H1 (cell line): ENCODE measurements at regions not wholly inside any gene's neighbourhood (a gene's known extent, or its start where the extent isn't known, plus 50 kb on each side); places are given as distances from the start of the nearest gene placed in this dataset.

Source experiments
- CTCF ChIA-PET: fragments of 300-600 bp; sonication (Branson Sonifier 250); formaldehyde crosslinking; loops from one replicate; lab custom pipeline; 2021; ENCODE audit not compliant: partially characterized antibody; lab: Charles Lee
- POLR2A ChIA-PET: fragments of 300-600 bp; sonication (Branson Sonifier 250); formaldehyde crosslinking; loops from one replicate; lab custom pipeline; 2021; ENCODE audit warnings: inconsistent platforms; ENCODE audit not compliant: partially characterized antibody; lab: Charles Lee
- DNase-seq, 2 experiments: peaks; one replicate each; pipeline versions ENCODE4 v3.0.0 to v3.0.0-alpha.2; 2010 to 2022; ENCODE audit warnings: low spot score in 2 of 2, low read depth in 1 of 2, mixed read lengths in 1 of 2
- FAIRE-seq: peaks from 2 replicates; lab custom pipeline; 2011; peaks lifted over from hg19 to GRCh38; lab: Jason Lieb, UNC
- H2AFZ ChIP-seq: 2 replicates; pipeline ENCODE4 v1.8.1; 2012; ENCODE audit warnings: low read length, inconsistent platforms
- H2AK5ac ChIP-seq: 2 replicates; pipeline ENCODE4 v1.6.1; 2013; ENCODE audit warnings: low read depth, low read length
- H2BK120ac ChIP-seq: replicated peaks from 2 replicates; pipeline ENCODE3; 2013; ENCODE audit warnings: low read depth, low read length, inconsistent platforms
- H2BK12ac ChIP-seq: 2 replicates; pipeline ENCODE4 v1.6.1; 2013; ENCODE audit warnings: low read depth, low read length
- H2BK15ac ChIP-seq: 2 replicates; pipeline ENCODE4 v1.6.1; 2013; ENCODE audit warnings: low read length
- H2BK20ac ChIP-seq: 2 replicates; pipeline ENCODE4 v1.6.1; 2013; ENCODE audit warnings: low read length
- H2BK5ac ChIP-seq: 2 replicates; pipeline ENCODE4 v1.6.1; 2013; ENCODE audit warnings: low read depth, low read length
- H3K14ac ChIP-seq: 2 replicates; pipeline ENCODE4 v1.6.1; 2013; ENCODE audit warnings: inconsistent platforms; ENCODE audit not compliant: insufficient read length
- H3K18ac ChIP-seq: 2 replicates; pipeline ENCODE4 v1.6.1; 2013; ENCODE audit warnings: low read length; ENCODE audit errors: extremely low read depth
- H3K23ac ChIP-seq: 2 replicates; pipeline ENCODE4 v1.6.1; 2013; ENCODE audit warnings: inconsistent platforms; ENCODE audit not compliant: insufficient read length
- H3K23me2 ChIP-seq: 2 replicates; pipeline ENCODE4 v1.6.1; 2013; ENCODE audit warnings: low read depth, low read length
- H3K27ac ChIP-seq: 2 replicates; pipeline ENCODE4 v1.6.1; 2011; ENCODE audit warnings: low read depth, low read length, inconsistent platforms
- H3K27me3 ChIP-seq, 4 experiments: replicated peaks in 1 of 4; 1 replicate in 1 of 4; 2 replicates in 3 of 4; pipeline versions ENCODE4 v1.6.1 to v1.8.1; 2011 to 2013; ENCODE audit warnings: low read length in 3 of 4, mild to moderate bottlenecking in 3 of 4, inconsistent platforms in 2 of 4, mixed read lengths in 2 of 4, moderate library complexity in 1 of 4; ENCODE audit not compliant: control insufficient read depth in 3 of 4, insufficient read depth in 3 of 4; ENCODE audit errors: extremely low read depth in 1 of 4
- H3K36me3 ChIP-seq, 4 experiments: 2 replicates each; pipeline versions ENCODE4 v1.6.1 to v1.8.1; 2011 to 2013; ENCODE audit warnings: mild to moderate bottlenecking in 4 of 4, low read length in 3 of 4, moderate library complexity in 2 of 4, control low read depth in 1 of 4, inconsistent platforms in 1 of 4; ENCODE audit not compliant: insufficient read depth in 4 of 4, control insufficient read depth in 2 of 4
- H3K4ac ChIP-seq: replicated peaks from 2 replicates; pipeline ENCODE3; 2013; ENCODE audit warnings: low read length, low read depth, mixed read lengths, inconsistent platforms; ENCODE audit not compliant: insufficient read length
- H3K4me1 ChIP-seq, 4 experiments: replicated peaks in 1 of 4; 1 replicate in 1 of 4; 2 replicates in 3 of 4; pipeline versions ENCODE4 v1.6.1 to v1.8.1; 2011 to 2013; ENCODE audit warnings: low read length in 3 of 4, inconsistent platforms in 2 of 4, mixed read lengths in 1 of 4; ENCODE audit not compliant: insufficient read depth in 4 of 4, control insufficient read depth in 3 of 4
- H3K4me2 ChIP-seq, 2 experiments: 2 replicates each; pipeline versions ENCODE4 v1.6.1 to v1.8.1; 2011 to 2013; ENCODE audit warnings: low read depth in 2 of 2, low read length in 2 of 2, control low read depth in 1 of 2, inconsistent platforms in 1 of 2, mild to moderate bottlenecking in 1 of 2; ENCODE audit not compliant: insufficient read depth in 1 of 2
- H3K4me3 ChIP-seq, 4 experiments: fragments of 200-600, 300-600 bp in 1 of 4; sonication (generic), shearing (Covaris generic), sonication (Bioruptor Twin) in 1 of 4; 2 replicates each; pipeline versions ENCODE4 v1.5.1 to v1.8.1; 2011 to 2016; ENCODE audit warnings: low read length in 4 of 4, low read depth in 3 of 4, control low read depth in 2 of 4, inconsistent platforms in 2 of 4, mild to moderate bottlenecking in 2 of 4, mixed read lengths in 1 of 4, moderate library complexity in 1 of 4; ENCODE audit not compliant: insufficient read depth in 2 of 4; ENCODE audit errors: extremely low read depth in 1 of 4
- H3K56ac ChIP-seq: replicated peaks from 2 replicates; pipeline ENCODE3; 2013; ENCODE audit warnings: low read depth, mild to moderate bottlenecking, mixed read lengths, low read length, inconsistent platforms; ENCODE audit not compliant: insufficient read length
- H3K79me1 ChIP-seq: 2 replicates; pipeline ENCODE4 v1.6.1; 2013; ENCODE audit warnings: low read depth, low read length, control low read depth
- H3K79me2 ChIP-seq, 2 experiments: 2 replicates each; pipeline versions ENCODE4 v1.6.1 to v1.8.1; 2012 to 2013; ENCODE audit warnings: low read length in 2 of 2, mild to moderate bottlenecking in 2 of 2, inconsistent platforms in 1 of 2; ENCODE audit not compliant: insufficient read depth in 2 of 2, control insufficient read depth in 1 of 2
- H3K9ac ChIP-seq, 4 experiments: replicated peaks in 1 of 4; 1 replicate in 1 of 4; 2 replicates in 3 of 4; pipeline versions ENCODE4 v1.6.1 to v1.8.1; 2011 to 2013; ENCODE audit warnings: low read depth in 3 of 4, low read length in 3 of 4, control low read depth in 2 of 4, mild to moderate bottlenecking in 2 of 4, moderate library complexity in 2 of 4, inconsistent platforms in 1 of 4; ENCODE audit errors: extremely low read depth in 1 of 4
- H3K9me3 ChIP-seq, 2 experiments: 2 replicates each; pipeline versions ENCODE4 v1.6.1 to v1.8.1; 2012 to 2013; ENCODE audit warnings: mild to moderate bottlenecking in 2 of 2, moderate library complexity in 2 of 2, control low read depth in 1 of 2, inconsistent platforms in 1 of 2, low read depth in 1 of 2, low read length in 1 of 2, mixed read lengths in 1 of 2; ENCODE audit not compliant: insufficient read depth in 2 of 2
- H4K20me1 ChIP-seq, 2 experiments: replicated peaks in 1 of 2; 2 replicates each; pipeline versions ENCODE3 to v1.8.1; 2011 to 2013; ENCODE audit warnings: inconsistent platforms in 2 of 2, low read length in 2 of 2, mild to moderate bottlenecking in 1 of 2; ENCODE audit not compliant: insufficient read depth in 2 of 2, control insufficient read depth in 1 of 2
- H4K5ac ChIP-seq: 2 replicates; pipeline ENCODE4 v1.6.1; 2013; ENCODE audit warnings: low read length, low read depth, mixed read lengths, inconsistent platforms; ENCODE audit not compliant: insufficient read length
- H4K8ac ChIP-seq: 2 replicates; pipeline ENCODE4 v1.8.0; 2013; ENCODE audit warnings: mild to moderate bottlenecking, moderate library complexity, low read length, inconsistent platforms; ENCODE audit not compliant: insufficient read depth; ENCODE audit errors: extremely low read depth
- H4K91ac ChIP-seq: replicated peaks from 2 replicates; pipeline ENCODE3; 2013; ENCODE audit warnings: low read length, mixed read lengths, inconsistent platforms; ENCODE audit not compliant: insufficient read length
- BCL11A ChIP-seq, 2 experiments: IDR thresholded peaks; one replicate each; pipeline ENCODE4 v1.6.1; 2011; ENCODE audit warnings: low read depth in 2 of 2, low read length in 2 of 2, mild to moderate bottlenecking in 2 of 2
- CBX5 ChIP-seq: fragments of 300-800, 300-1000 bp; sonication (generic); IDR thresholded peaks from 2 replicates; pipeline ENCODE4 v1.7.1; 2016; ENCODE audit warnings: antibody characterized with exemption, low read length, low read depth
- CHD1 ChIP-seq: IDR thresholded peaks from 2 replicates; pipeline ENCODE4 v1.6.1; 2012; ENCODE audit warnings: low read depth, low read length, improper control_type of control experiment
- JUN ChIP-seq: IDR thresholded peaks from 2 replicates; pipeline ENCODE4 v1.6.1; 2011; ENCODE audit warnings: low read depth, mild to moderate bottlenecking, improper control_type of control experiment, low read length
- NANOG ChIP-seq: IDR thresholded peaks from 2 replicates; pipeline ENCODE4 v1.6.1; 2011; ENCODE audit warnings: low read length, low read depth, mild to moderate bottlenecking, inconsistent platforms; ENCODE audit not compliant: insufficient read depth, poor library complexity, severe bottlenecking
- PHF8 ChIP-seq: fragments of 200-600 bp; sonication (generic); conservative IDR thresholded peaks from 2 replicates; pipeline ENCODE4 v1.7.1; 2012; ENCODE audit warnings: low read depth, mild to moderate bottlenecking, inconsistent platforms, low read length, moderate library complexity
- POU5F1 ChIP-seq: IDR thresholded peaks from 2 replicates; pipeline ENCODE4 v1.6.1; 2011; ENCODE audit warnings: low read depth, mild to moderate bottlenecking, low read length, moderate library complexity
- SP1 ChIP-seq: IDR thresholded peaks from 2 replicates; pipeline ENCODE4 v1.6.1; 2011; ENCODE audit warnings: low read depth, low read length
- SP4 ChIP-seq: IDR thresholded peaks from 2 replicates; pipeline ENCODE4 v1.6.1; 2012; ENCODE audit warnings: low read length, inconsistent platforms
- TAF1 ChIP-seq: IDR thresholded peaks from 2 replicates; pipeline ENCODE4 v1.6.1; 2011; ENCODE audit warnings: mild to moderate bottlenecking, low read depth, low read length
- TCF12 ChIP-seq: IDR thresholded peaks from 2 replicates; pipeline ENCODE4 v1.6.1; 2011; ENCODE audit warnings: low read depth, mild to moderate bottlenecking, low read length
- WGBS, 2 experiments: shearing (Covaris generic) in 1 of 2; methylation state at CpG; one replicate each; pipeline versions ENCODE4 v1.1.6 to v1.1.7; 2013 to 2015; ENCODE audit warnings: low lambda C conversion rate in 2 of 2, mixed read lengths in 2 of 2, inconsistent platforms in 1 of 2, low coverage in 1 of 2, missing lambda C conversion rate in 1 of 2; ENCODE audit not compliant: insufficient replicate concordance in 2 of 2, insufficient coverage in 1 of 2, insufficient read length in 1 of 2; ENCODE audit errors: extremely low coverage in 1 of 2, missing lambda C conversion rate in 1 of 2; 5-methylcytosine and 5-hydroxymethylcytosine counted together
- TF ChIP-seq, protein P1 (sequence below): IDR thresholded peaks from 2 replicates; pipeline ENCODE4 v1.6.1; 2012; ENCODE audit warnings: low read length, inconsistent platforms
- TF ChIP-seq, protein P2 (sequence below): IDR thresholded peaks from 2 replicates; pipeline ENCODE4 v1.6.1; 2012; ENCODE audit warnings: inconsistent platforms

- no peak overlapping the region for H2BK5ac ChIP-seq
These were observed 161.7 kb upstream of the PARP11 start for GRCh38 chr12:4034921-4035320.

More at GRCh38 chr12:4034921-4035320, 161.7 kb upstream of the PARP11 start:
- no peak for DNase-seq
- Histone ChIP-seq H2BK15ac (no peak overlapping the region), H3K23me2 (no peaks in the 10 kb centered on the region; the same call in 1 of the 2 replicates), H3K27ac (no peak overlapping the region), H3K4me2 (no peak overlapping the region), H3K79me1 (no peaks in the 10 kb centered on the region), H2BK12ac (0 out of 2 replicates have a peak overlapping the region, but pooled peaks have one; percentile 77), H3K14ac (no peak overlapping the region), H2AK5ac (peak overlapping the region; percentile 67; the same call in 1 of the 2 replicates), H4K5ac (no peak overlapping the region), H3K56ac (no peak overlapping the region), H3K4me3 (no peak overlapping the region), H3K4ac (no peak overlapping the region), H3K23ac (no peak overlapping the region), H2BK120ac (peak overlapping the region; percentile 13), H4K20me1 (no peaks in the 10 kb centered on the region), H2BK20ac (peak overlapping the region; percentile 39; the same call in 1 of the 2 replicates), H3K9ac (no peak overlapping the region), H3K27me3 (peaks cover 2 to 9% (median 4%) of the 10 kb centered on the region in 4 experiments; a peak in 6 of 7 replicates), H3K4me1 (peaks cover 4 to 15% (median 7%) of the 10 kb centered on the region in 4 experiments; a peak in 6 of 7 replicates), H4K91ac (peak overlapping the region; percentile 18), H3K18ac (no peak overlapping the region), H3K9me3 (no peaks in the 10 kb centered on the region), H3K79me2 (no peaks in the 10 kb centered on the region), H2AFZ (no peak overlapping the region), H3K36me3 (no peaks in the 10 kb centered on the region; a peak in 1 of 8 replicates), H4K8ac (no peak overlapping the region)
- ChIA-PET CTCF (interaction anchor here (0.9 to 9.5 kb wide), 5 partner anchors 20 to 242 kb away, joined by 3 to 273 read pairs (median 52); no protein-coding TSS in a partner anchor), POLR2A (no interaction called here)
- 86% methylated on average over 2 of the region's 2 CpGs; no CpG with 5 or more reads in 1 of the 2 experiments for WGBS, 2 experiments
- no peak for TF ChIP-seq SP4
- no peak for TF ChIP-seq JUN
- TF ChIP-seq, protein P1, sequence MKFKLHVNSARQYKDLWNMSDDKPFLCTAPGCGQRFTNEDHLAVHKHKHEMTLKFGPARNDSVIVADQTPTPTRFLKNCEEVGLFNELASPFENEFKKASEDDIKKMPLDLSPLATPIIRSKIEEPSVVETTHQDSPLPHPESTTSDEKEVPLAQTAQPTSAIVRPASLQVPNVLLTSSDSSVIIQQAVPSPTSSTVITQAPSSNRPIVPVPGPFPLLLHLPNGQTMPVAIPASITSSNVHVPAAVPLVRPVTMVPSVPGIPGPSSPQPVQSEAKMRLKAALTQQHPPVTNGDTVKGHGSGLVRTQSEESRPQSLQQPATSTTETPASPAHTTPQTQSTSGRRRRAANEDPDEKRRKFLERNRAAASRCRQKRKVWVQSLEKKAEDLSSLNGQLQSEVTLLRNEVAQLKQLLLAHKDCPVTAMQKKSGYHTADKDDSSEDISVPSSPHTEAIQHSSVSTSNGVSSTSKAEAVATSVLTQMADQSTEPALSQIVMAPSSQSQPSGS: no peak
- TF ChIP-seq BCL11A (IDR thresholded peaks at IDR 0.05; ENCODE audit: low read depth in 2 of 2, low read length in 2 of 2): no peak
- TF ChIP-seq TAF1: no peak
- TF ChIP-seq NANOG: no peak
- TF ChIP-seq CBX5: no peak
- no peak for TF ChIP-seq SP1
- no peak for TF ChIP-seq POU5F1
- no peak for TF ChIP-seq TCF12
- TF ChIP-seq CHD1: no peak
- no peak for TF ChIP-seq PHF8
- TF ChIP-seq, protein P2, sequence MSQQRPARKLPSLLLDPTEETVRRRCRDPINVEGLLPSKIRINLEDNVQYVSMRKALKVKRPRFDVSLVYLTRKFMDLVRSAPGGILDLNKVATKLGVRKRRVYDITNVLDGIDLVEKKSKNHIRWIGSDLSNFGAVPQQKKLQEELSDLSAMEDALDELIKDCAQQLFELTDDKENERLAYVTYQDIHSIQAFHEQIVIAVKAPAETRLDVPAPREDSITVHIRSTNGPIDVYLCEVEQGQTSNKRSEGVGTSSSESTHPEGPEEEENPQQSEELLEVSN: no peak
- no peak for FAIRE-seq
